NB4 (cell line): ENCODE measurements at regions not wholly inside any gene's neighbourhood (a gene's known extent, or its start where the extent isn't known, plus 50 kb on each side); places are given as distances from the start of the nearest gene placed in this dataset.

Experiments
- DNase-seq: peaks from one replicate; pipeline ENCODE4 v3.0.0; 2010; ENCODE audit warnings: low read depth
- H3K4me3 ChIP-seq: one replicate; pipeline ENCODE4 v1.5.1; 2011; ENCODE audit warnings: mild to moderate bottlenecking, low read depth, low read length, moderate library complexity
- MYC ChIP-seq: IDR thresholded peaks from 2 replicates; pipeline ENCODE4 v1.6.1; 2011; ENCODE audit warnings: low read depth, low read length
- POLR2A ChIP-seq: IDR thresholded peaks from 2 replicates; pipeline ENCODE4 v1.6.1; 2011; ENCODE audit warnings: mild to moderate bottlenecking; ENCODE audit not compliant: insufficient read length; ENCODE audit errors: extremely low read depth
- TF ChIP-seq, protein P1 (sequence below): IDR thresholded peaks from one replicate; pipeline ENCODE4 v1.5.1; 2012; ENCODE audit warnings: low read depth, low read length
- TF ChIP-seq, protein P2 (sequence below): IDR thresholded peaks from 2 replicates; pipeline ENCODE4 v1.6.1; 2011; ENCODE audit warnings: low read depth, low read length

GRCh38 chr5:4229414-4230292 lies 634.0 kb downstream of the IRX1 start:
- no peak for DNase-seq
- H3K4me3 ChIP-seq, result no peak overlapping the region
- TF ChIP-seq MYC (no peak), POLR2A (no peak)
- TF ChIP-seq, protein P1, sequence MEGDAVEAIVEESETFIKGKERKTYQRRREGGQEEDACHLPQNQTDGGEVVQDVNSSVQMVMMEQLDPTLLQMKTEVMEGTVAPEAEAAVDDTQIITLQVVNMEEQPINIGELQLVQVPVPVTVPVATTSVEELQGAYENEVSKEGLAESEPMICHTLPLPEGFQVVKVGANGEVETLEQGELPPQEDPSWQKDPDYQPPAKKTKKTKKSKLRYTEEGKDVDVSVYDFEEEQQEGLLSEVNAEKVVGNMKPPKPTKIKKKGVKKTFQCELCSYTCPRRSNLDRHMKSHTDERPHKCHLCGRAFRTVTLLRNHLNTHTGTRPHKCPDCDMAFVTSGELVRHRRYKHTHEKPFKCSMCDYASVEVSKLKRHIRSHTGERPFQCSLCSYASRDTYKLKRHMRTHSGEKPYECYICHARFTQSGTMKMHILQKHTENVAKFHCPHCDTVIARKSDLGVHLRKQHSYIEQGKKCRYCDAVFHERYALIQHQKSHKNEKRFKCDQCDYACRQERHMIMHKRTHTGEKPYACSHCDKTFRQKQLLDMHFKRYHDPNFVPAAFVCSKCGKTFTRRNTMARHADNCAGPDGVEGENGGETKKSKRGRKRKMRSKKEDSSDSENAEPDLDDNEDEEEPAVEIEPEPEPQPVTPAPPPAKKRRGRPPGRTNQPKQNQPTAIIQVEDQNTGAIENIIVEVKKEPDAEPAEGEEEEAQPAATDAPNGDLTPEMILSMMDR, result no peak

DNA sequence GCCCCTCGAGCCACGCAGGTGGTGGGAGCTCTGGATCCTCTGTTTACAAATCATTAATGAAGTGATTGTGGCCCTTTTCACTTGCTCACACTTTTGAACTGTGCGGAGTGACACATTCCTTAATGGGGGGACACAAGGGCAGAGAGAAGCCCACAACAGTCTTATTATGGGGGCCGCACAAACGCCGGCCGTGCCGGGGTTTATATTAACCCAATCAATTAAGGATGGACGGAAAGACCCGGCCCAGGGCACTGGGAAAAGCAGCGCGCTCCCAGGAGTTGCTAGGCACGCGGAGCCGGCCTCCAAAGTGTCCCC lies 634.8 kb downstream of the IRX1 start:
- no peak for DNase-seq
- H3K4me3 ChIP-seq, result no peak overlapping the region
- TF ChIP-seq, protein P2, sequence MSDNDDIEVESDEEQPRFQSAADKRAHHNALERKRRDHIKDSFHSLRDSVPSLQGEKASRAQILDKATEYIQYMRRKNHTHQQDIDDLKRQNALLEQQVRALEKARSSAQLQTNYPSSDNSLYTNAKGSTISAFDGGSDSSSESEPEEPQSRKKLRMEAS, result no peak
- TF ChIP-seq MYC (no peak), POLR2A (no peak)
- TF ChIP-seq, protein P1, result no peak

DNA sequence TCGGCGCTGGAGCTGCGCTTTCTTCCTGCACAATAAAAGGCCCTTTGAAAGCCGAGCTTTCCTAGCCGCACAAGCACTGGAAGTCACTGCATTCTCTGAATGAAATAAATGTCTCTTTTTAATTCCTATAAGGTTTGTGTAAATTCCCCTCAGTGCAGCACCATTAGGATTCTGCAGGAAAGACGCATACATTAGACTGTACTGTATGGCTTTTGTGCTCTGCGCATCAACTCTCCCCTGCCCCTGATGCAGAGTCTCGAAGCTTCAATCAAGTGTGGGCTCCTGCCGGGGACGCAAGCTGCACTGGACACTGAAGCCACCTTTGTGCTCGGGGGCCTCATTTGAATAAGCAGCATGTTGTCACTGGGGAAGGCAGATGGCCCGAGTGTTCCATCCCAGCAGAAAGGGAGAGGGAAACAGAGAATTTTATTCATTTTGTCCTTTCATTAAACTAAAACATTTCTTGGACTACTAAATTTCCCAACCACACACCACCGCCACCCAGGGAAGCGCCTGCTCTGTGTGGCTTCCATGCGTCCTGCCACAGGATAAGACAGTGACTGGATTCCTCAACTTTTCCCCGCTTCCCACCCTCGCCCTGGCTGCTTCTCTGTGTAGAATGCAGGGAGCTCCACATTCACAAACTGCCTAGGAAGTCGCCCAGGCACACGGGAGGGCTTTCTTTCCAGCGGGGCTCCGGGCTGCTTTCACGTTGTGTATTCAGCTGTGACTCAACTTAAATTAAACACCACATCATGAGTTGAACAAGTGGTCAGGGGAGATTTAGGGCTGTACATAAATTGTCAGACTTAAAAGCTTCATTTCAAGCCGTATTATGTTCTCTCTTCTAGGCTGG lies 635.4 kb downstream of the IRX1 start:
- no peak overlapping the region for H3K4me3 ChIP-seq
- no peak for DNase-seq
- TF ChIP-seq POLR2A, result no peak
- TF ChIP-seq, protein P1, result no peak
- no peak for TF ChIP-seq MYC
- TF ChIP-seq, protein P2, result no peak

- no peak overlapping the region for H3K4me3 ChIP-seq
- TF ChIP-seq, protein P1, result no peak
- no peak for TF ChIP-seq MYC
- TF ChIP-seq, protein P2, result no peak
- no peak for TF ChIP-seq POLR2A
- no peak for DNase-seq
Observed at GRCh38 chr5:4232084-4232483, 636.5 kb downstream of the IRX1 start.

- DNase-seq, result no peak
- H3K4me3 ChIP-seq, result no peak overlapping the region
- TF ChIP-seq MYC (no peak), POLR2A (no peak)
- TF ChIP-seq, protein P2, result no peak
Observed at GRCh38 chr5:4233671-4234070, 638.0 kb downstream of the IRX1 start.

DNA sequence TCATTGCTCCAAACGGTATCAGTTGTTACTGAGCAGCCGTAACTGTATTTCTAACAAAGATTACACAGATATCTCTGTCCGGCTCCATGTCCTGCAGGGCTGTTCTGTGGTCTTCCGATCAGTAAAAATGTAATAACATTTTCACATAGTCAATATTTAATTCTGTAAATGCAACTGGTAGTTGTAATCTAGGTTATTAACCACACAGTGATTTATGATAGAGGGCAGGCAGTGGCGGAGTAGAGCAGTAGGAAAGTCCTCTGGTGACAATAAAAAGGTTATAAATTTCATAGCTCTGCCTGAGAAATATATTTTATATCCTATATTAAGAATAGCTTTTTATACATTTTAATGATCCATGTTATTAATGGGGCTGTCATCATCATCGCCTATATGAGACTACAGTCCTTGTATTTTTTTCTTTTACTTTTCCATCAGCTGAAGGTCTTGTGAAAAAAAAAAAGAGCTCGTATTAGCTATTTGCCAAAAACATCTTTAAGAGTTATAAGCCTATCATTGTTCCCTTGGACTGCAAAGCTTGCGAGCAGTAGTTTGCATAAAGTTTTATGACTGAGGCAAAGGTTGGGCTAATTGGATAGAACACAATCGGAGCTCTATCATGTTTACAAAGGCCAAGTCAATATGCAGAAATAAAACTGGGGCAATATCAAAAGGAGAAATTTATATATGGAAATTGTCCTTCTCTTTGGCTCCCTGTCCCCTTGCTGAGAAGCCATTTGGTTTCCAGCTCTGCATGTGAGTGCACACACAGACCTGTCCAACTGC lies 648.0 kb downstream of the IRX1 start:
- no peak overlapping the region for H3K4me3 ChIP-seq
- DNase-seq, result no peak
- no peak for TF ChIP-seq MYC
- no peak for TF ChIP-seq POLR2A
- TF ChIP-seq, protein P1, result no peak
- TF ChIP-seq, protein P2, result no peak
